HCT116 (cell line): ENCODE measurements at regions not wholly inside any gene's neighbourhood (a gene's known extent, or its start where the extent isn't known, plus 50 kb on each side); places are given as distances from the start of the nearest gene placed in this dataset.

Experiments
- ATAC-seq: fragments of 200-7000 bp; cut with Tn5 transposase; 2 replicates; pipeline ENCODE4 v1.9.1; 2020; ENCODE audit warnings: mild to moderate bottlenecking, moderate library complexity
- BruUV-seq: library from RNA; stranded (reverse); fragments of 400-500 nt; replicated peaks from 2 replicates; lab custom pipeline; 2021; lab: Mats Ljungman, UMichigan
- CTCF ChIA-PET: fragments of 300-600 bp; sonication (Branson Sonifier 250); formaldehyde crosslinking; loops from one replicate; lab custom pipeline; 2021; ENCODE audit warnings: antibody characterized with exemption; lab: Charles Lee
- POLR2A ChIA-PET: fragments of 300-600, 350-600 bp; sonication (Branson Sonifier 250); formaldehyde crosslinking; loops from one replicate; lab custom pipeline; 2021; ENCODE audit warnings: antibody characterized with exemption; lab: Charles Lee
- RAD21 ChIA-PET, 2 experiments: fragments of 300-600 bp; sonication (Branson Sonifier 250); formaldehyde crosslinking; loops; one replicate each; lab custom pipeline; 2023; ENCODE audit warnings: low total read pairs in 2 of 2; ENCODE audit not compliant: uncharacterized antibody in 2 of 2, unreplicated experiment in 2 of 2, low non-redundant PET in 1 of 2; lab: Charles Lee
- DNase-seq: peaks from one replicate; pipeline ENCODE4 v3.0.0-alpha.2; 2010; ENCODE audit warnings: low read depth, low spot score
- H2AFZ ChIP-seq: fragments of 200-600 bp; shearing (Covaris generic), sonication (generic); 2 replicates; pipeline ENCODE4 v1.6.1; 2017; ENCODE audit warnings: low read depth, mixed run types, mixed read lengths, antibody characterized with exemption, low read length; ENCODE audit not compliant: poor library complexity, severe bottlenecking
- H3K27ac ChIP-seq: 2 replicates; pipeline ENCODE4 v1.5.1; 2012; ENCODE audit warnings: low read depth, low read length
- H3K27me3 ChIP-seq: fragments of 200-600 bp; sonication (generic); 2 replicates; pipeline ENCODE4 v1.6.1; 2016; ENCODE audit warnings: mixed run types, low read length, mixed read lengths; ENCODE audit not compliant: insufficient read depth
- H3K36me3 ChIP-seq, 2 experiments: fragments of 200-500 bp in 1 of 2; fragments of 200-600 bp in 1 of 2; sonication (Bioruptor generic) in 1 of 2; sonication (generic) in 1 of 2; 2 replicates each; pipeline versions ENCODE4 v1.5.1 to v1.6.1; 2014 to 2016; ENCODE audit warnings: low read length in 2 of 2, inconsistent platforms in 1 of 2, mixed read lengths in 1 of 2, mixed run types in 1 of 2; ENCODE audit not compliant: insufficient read depth in 2 of 2, control insufficient read depth in 1 of 2
- H3K4me1 ChIP-seq, 2 experiments: fragments of 200-600 bp in 1 of 2; sonication (generic) in 1 of 2; 2 replicates each; pipeline versions ENCODE4 v1.5.1 to v1.6.1; 2012 to 2017; ENCODE audit warnings: low read length in 2 of 2, inconsistent platforms in 1 of 2, mild to moderate bottlenecking in 1 of 2, mixed read lengths in 1 of 2, mixed run types in 1 of 2, moderate library complexity in 1 of 2; ENCODE audit not compliant: insufficient read depth in 2 of 2, control insufficient read depth in 1 of 2
- H3K4me2 ChIP-seq: fragments of 200-600 bp; sonication (generic); 2 replicates; pipeline ENCODE4 v1.6.1; 2017; ENCODE audit warnings: mixed run types, low read length, mixed read lengths
- H3K4me3 ChIP-seq, 2 experiments: fragments of 200-600 bp in 1 of 2; sonication (generic) in 1 of 2; replicated peaks in 1 of 2; 2 replicates each; pipeline ENCODE4 v1.5.1; 2011 to 2016; ENCODE audit warnings: low read length in 2 of 2, control low read depth in 1 of 2, low read depth in 1 of 2, mild to moderate bottlenecking in 1 of 2, mixed read lengths in 1 of 2, mixed run types in 1 of 2
- H3K79me2 ChIP-seq: fragments of 200-600 bp; sonication (generic); 2 replicates; pipeline ENCODE4 v1.6.1; 2017; ENCODE audit warnings: mild to moderate bottlenecking, mixed run types, low read length, moderate library complexity, mixed read lengths; ENCODE audit not compliant: insufficient read depth
- H3K9ac ChIP-seq: fragments of 200-600 bp; sonication (generic); 2 replicates; pipeline ENCODE4 v1.6.1; 2016; ENCODE audit warnings: low read length, mixed read lengths
- H3K9me2 ChIP-seq: fragments of 200-600 bp; sonication (generic), shearing (Covaris generic); 2 replicates; pipeline ENCODE4 v1.6.1; 2017; ENCODE audit warnings: mixed run types, mild to moderate bottlenecking, moderate library complexity; ENCODE audit not compliant: insufficient read depth
- H3K9me3 ChIP-seq, 2 experiments: fragments of 200-500 bp in 1 of 2; fragments of 200-600 bp in 1 of 2; sonication (Bioruptor generic) in 1 of 2; sonication (generic) in 1 of 2; 2 replicates each; pipeline ENCODE4 v1.6.1; 2014 to 2017; ENCODE audit warnings: low read length in 2 of 2, mixed read lengths in 2 of 2, inconsistent platforms in 1 of 2, low read depth in 1 of 2, mild to moderate bottlenecking in 1 of 2, mixed run types in 1 of 2, moderate library complexity in 1 of 2; ENCODE audit not compliant: control insufficient read depth in 1 of 2, insufficient read depth in 1 of 2
- H4K20me1 ChIP-seq: fragments of 200-600 bp; sonication (generic), shearing (Covaris generic); 2 replicates; pipeline ENCODE4 v1.6.1; 2017; ENCODE audit warnings: mixed run types, mild to moderate bottlenecking, moderate library complexity; ENCODE audit not compliant: insufficient read depth
- ATF3 ChIP-seq: IDR thresholded peaks from 2 replicates; pipeline ENCODE4 v1.6.1; 2012
- CBX3 ChIP-seq: IDR thresholded peaks from 2 replicates; pipeline ENCODE4 v1.6.1; 2012; ENCODE audit warnings: low read depth
- CEBPB ChIP-seq: IDR thresholded peaks from 2 replicates; pipeline ENCODE4 v1.6.1; 2012; ENCODE audit warnings: low read depth
- CTCF ChIP-seq, 3 experiments: fragments of 200-600 bp in 1 of 3; sonication (generic) in 1 of 3; IDR thresholded peaks in 2 of 3; conservative IDR thresholded peaks in 1 of 3; 2 replicates each; pipeline ENCODE4 v1.5.1; 2012 to 2017; ENCODE audit warnings: low read depth in 2 of 3, low read length in 2 of 3, antibody characterized with exemption in 1 of 3, borderline replicate concordance in 1 of 3, control low read depth in 1 of 3, mild to moderate bottlenecking in 1 of 3, mixed read lengths in 1 of 3, mixed run types in 1 of 3, moderate library complexity in 1 of 3; ENCODE audit not compliant: insufficient read depth in 1 of 3
- ELF1 ChIP-seq: IDR thresholded peaks from 2 replicates; pipeline ENCODE4 v1.6.1; 2012; ENCODE audit warnings: low read depth, borderline replicate concordance
- EZH2phosphoT487 ChIP-seq: fragments of 200-600 bp; IDR thresholded peaks from 2 replicates; pipeline ENCODE4 v1.6.1; 2018; ENCODE audit warnings: antibody characterized with exemption, borderline replicate concordance
- FOSL1 ChIP-seq: IDR thresholded peaks from 2 replicates; pipeline ENCODE4 v1.6.1; 2012; ENCODE audit warnings: low read depth
- POLR2A ChIP-seq: IDR thresholded peaks from 2 replicates; pipeline ENCODE4 v1.7.0; 2011; ENCODE audit warnings: borderline replicate concordance; ENCODE audit not compliant: insufficient read depth, insufficient read length; ENCODE audit errors: extremely low read depth
- POLR2AphosphoS5 ChIP-seq: IDR thresholded peaks from 2 replicates; pipeline ENCODE4 v1.6.1; 2011; ENCODE audit warnings: mild to moderate bottlenecking, low read depth, low read length, moderate library complexity
- RAD21 ChIP-seq: IDR thresholded peaks from 2 replicates; pipeline ENCODE4 v1.6.1; 2012; ENCODE audit warnings: low read depth, mild to moderate bottlenecking
- SIN3A ChIP-seq: IDR thresholded peaks from 2 replicates; pipeline ENCODE4 v1.6.1; 2012; ENCODE audit warnings: low read depth
- SP1 ChIP-seq: IDR thresholded peaks from 2 replicates; pipeline ENCODE4 v1.6.1; 2012; ENCODE audit warnings: low read depth
- ZFX ChIP-seq: fragments of 450-650 bp; IDR thresholded peaks from 2 replicates; pipeline ENCODE4 v1.6.1; 2017
- intact Hi-C: fragments of 100-400 bp; cut with micrococcal nuclease; formaldehyde crosslinking; loops from 2 replicates; pipeline ENCODE4 v1.10.0; 2022
- TF ChIP-seq, protein P1 (sequence below): IDR thresholded peaks from 2 replicates; pipeline ENCODE4 v1.6.1; 2012

- ChIA-PET POLR2A (no interaction called here), CTCF (interaction anchor here (1.4 kb wide), 1 partner anchor 214 kb away, joined by 3 read pairs; no protein-coding TSS in a partner anchor)
- no TSS peak for BruUV-seq
- Histone ChIP-seq H3K27me3 (peaks cover 28% of the 10 kb centered on the region), H2AFZ (no peak overlapping the region), H3K4me1 (no peaks in the 10 kb centered on the region), H3K9ac (no peak overlapping the region), H3K36me3 (no peaks in the 10 kb centered on the region), H3K27ac (no peak overlapping the region)
- DNase-seq (no peak), ATAC-seq (no peak)
- no peak for TF ChIP-seq ELF1
- TF ChIP-seq ATF3: no peak
- no peak for TF ChIP-seq CTCF (IDR thresholded peaks at IDR 0.05 in 2 of 3, conservative IDR thresholded peaks at IDR 0.05 in 1 of 3; ENCODE audit: borderline replicate concordance in 1 of 3, insufficient read depth in 1 of 3, low read depth in 2 of 3, low read length in 2 of 3)
- TF ChIP-seq POLR2A: no peak
- no peak for TF ChIP-seq SIN3A
- no peak for TF ChIP-seq RAD21
- no peak for TF ChIP-seq ZFX
- TF ChIP-seq FOSL1: no peak
- TF ChIP-seq, all 23 proteins: peak for 0
- RAD21 ChIA-PET: interaction anchor here in 1 of 2 experiments (0.5 kb wide), 1 partner anchor 330 kb away, joined by 3 read pairs; no protein-coding TSS in a partner anchor
- Histone ChIP-seq H3K4me2 (no peak overlapping the region), H4K20me1 (no peaks in the 10 kb centered on the region), H3K79me2 (no peaks in the 10 kb centered on the region), H3K4me3 (no peak overlapping the region), H3K9me2 (no peaks in the 10 kb centered on the region), H3K9me3 (no peaks in the 10 kb centered on the region)
- intact Hi-C loops: no loop called here
Measured at GRCh38 chr3:59527493-59527892, 477.7 kb upstream of the CFAP20DC start.

GRCh38 chr3:59526999-59527398 is 477.2 kb upstream of the CFAP20DC start:
- intact Hi-C loops: no loop called here
- H3K4me1 ChIP-seq: no peaks in the 10 kb centered on the region
- H3K4me3 ChIP-seq: no peak overlapping the region
- H4K20me1 ChIP-seq: no peaks in the 10 kb centered on the region
- H3K9ac ChIP-seq: no peak overlapping the region
- no peaks in the 10 kb centered on the region for H3K9me2 ChIP-seq
- no peaks in the 10 kb centered on the region for H3K79me2 ChIP-seq
- H3K27ac ChIP-seq: no peak overlapping the region
- ChIA-PET POLR2A (no interaction called here), CTCF (interaction anchor here (1.4 kb wide), 1 partner anchor 214 kb away, joined by 3 read pairs; no protein-coding TSS in a partner anchor), RAD21 (no interaction called here)
- no peaks in the 10 kb centered on the region for H3K36me3 ChIP-seq
- no peaks in the 10 kb centered on the region for H3K9me3 ChIP-seq
- H3K27me3 ChIP-seq: peaks cover 30% of the 10 kb centered on the region
- H2AFZ ChIP-seq: no peak overlapping the region
- DNase-seq (no peak), ATAC-seq (no peak)
- no TSS peak for BruUV-seq
- no peak overlapping the region for H3K4me2 ChIP-seq
- TF ChIP-seq CBX3 (no peak), SP1 (no peak), POLR2AphosphoS5 (no peak), CTCF (IDR thresholded peaks at IDR 0.05 in 2 of 3, conservative IDR thresholded peaks at IDR 0.05 in 1 of 3; ENCODE audit: borderline replicate concordance in 1 of 3, insufficient read depth in 1 of 3, low read depth in 2 of 3, low read length in 2 of 3) (no peak), ATF3 (no peak), ZFX (no peak), EZH2phosphoT487 (no peak), CEBPB (no peak), FOSL1 (no peak)
- TF ChIP-seq, protein P1, sequence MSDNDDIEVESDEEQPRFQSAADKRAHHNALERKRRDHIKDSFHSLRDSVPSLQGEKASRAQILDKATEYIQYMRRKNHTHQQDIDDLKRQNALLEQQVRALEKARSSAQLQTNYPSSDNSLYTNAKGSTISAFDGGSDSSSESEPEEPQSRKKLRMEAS: no peak
